ENCODE measurements at regions not wholly inside any gene's neighbourhood (a gene's known extent, or its start where the extent isn't known, plus 50 kb on each side); places are given as distances from the start of the nearest gene placed in this dataset.

DNA sequence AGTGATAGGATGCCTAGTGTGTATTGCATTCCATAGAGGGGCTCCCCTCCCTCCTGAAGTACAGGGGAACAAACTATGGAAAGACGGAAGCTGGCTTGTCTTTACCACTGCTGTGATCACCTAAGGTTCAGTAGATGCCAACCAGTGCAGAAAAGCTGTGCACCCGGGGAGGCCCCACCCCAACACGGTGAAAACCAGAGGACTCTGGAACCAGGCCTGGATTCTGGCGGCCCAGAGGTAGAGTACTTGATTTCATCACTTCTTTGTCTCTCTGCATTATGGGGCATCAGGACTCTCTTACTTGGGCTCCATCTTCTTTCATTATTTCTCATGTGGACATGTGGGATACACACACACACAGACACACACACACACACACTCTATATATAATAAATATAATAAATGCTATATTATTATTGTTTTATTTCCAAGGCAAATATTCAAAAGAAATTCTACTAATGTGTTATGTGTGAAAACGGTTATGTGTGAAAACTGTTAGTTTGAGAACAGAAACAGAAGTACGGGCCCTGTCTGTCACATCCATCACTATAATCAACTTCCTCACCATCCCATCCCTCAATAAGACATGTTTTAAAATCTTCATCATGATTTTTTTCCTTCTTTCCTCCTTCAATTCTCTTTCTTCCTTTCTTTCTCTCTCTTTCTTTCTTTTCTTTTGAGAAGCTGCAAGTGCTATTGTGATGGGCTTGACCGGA lies 152.4 kb upstream of the CMC1 start:
- H3K27ac ChIP-seq, result no peak overlapping the region
- H3K36me3 ChIP-seq (ENCODE audit: low read depth), result no peaks in the 10 kb centered on the region
- H3K79me2 ChIP-seq (ENCODE audit: low read depth), result no peaks in the 10 kb centered on the region
- BruUV-seq (replicated peaks), result no TSS peak
- intact Hi-C loops (cut with micrococcal nuclease; ENCODE audit: unreplicated experiment), result no loop called here
- no peaks in the 10 kb centered on the region for H3K4me1 ChIP-seq (replicated peaks; ENCODE audit: insufficient read depth)
- no peak overlapping the region for H2AFZ ChIP-seq
- no peak overlapping the region for H3K4me3 ChIP-seq
- POLR2A ChIA-PET (ENCODE audit: unreplicated experiment), result no interaction called here
- TF ChIP-seq, protein P1, sequence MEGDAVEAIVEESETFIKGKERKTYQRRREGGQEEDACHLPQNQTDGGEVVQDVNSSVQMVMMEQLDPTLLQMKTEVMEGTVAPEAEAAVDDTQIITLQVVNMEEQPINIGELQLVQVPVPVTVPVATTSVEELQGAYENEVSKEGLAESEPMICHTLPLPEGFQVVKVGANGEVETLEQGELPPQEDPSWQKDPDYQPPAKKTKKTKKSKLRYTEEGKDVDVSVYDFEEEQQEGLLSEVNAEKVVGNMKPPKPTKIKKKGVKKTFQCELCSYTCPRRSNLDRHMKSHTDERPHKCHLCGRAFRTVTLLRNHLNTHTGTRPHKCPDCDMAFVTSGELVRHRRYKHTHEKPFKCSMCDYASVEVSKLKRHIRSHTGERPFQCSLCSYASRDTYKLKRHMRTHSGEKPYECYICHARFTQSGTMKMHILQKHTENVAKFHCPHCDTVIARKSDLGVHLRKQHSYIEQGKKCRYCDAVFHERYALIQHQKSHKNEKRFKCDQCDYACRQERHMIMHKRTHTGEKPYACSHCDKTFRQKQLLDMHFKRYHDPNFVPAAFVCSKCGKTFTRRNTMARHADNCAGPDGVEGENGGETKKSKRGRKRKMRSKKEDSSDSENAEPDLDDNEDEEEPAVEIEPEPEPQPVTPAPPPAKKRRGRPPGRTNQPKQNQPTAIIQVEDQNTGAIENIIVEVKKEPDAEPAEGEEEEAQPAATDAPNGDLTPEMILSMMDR (conservative IDR thresholded peaks at IDR 0.05), result no peak
- TF ChIP-seq EZH2 (IDR thresholded peaks at IDR 0.05; ENCODE audit: low read depth), result no peak
- DNase-seq, result no peak
- no peaks in the 10 kb centered on the region for H3F3A ChIP-seq (ENCODE audit: insufficient read depth, low read depth)
- CTCF ChIA-PET, result no interaction called here
- H3K27me3 ChIP-seq (ENCODE audit: insufficient read depth, low read depth), result no peaks in the 10 kb centered on the region
- no peaks in the 10 kb centered on the region; the same call in none of the 2 replicates for H3K9me2 ChIP-seq (ENCODE audit: insufficient read depth)
- H4K20me1 ChIP-seq (ENCODE audit: insufficient read depth), result no peaks in the 10 kb centered on the region
- no peaks in the 10 kb centered on the region; the same call in 1 of the 2 replicates for H3K9me3 ChIP-seq (ENCODE audit: insufficient read depth, low read depth)
- H3K4me2 ChIP-seq, result no peak overlapping the region

- no peaks in the 10 kb centered on the region for H3K27me3 ChIP-seq (ENCODE audit: insufficient read depth, low read depth)
- H3K4me2 ChIP-seq, result no peak overlapping the region
- POLR2A ChIA-PET (ENCODE audit: unreplicated experiment), result no interaction called here
- no peak for DNase-seq
- no peak overlapping the region for H2AFZ ChIP-seq
- no TSS peak for BruUV-seq (replicated peaks)
- no peaks in the 10 kb centered on the region for H4K20me1 ChIP-seq (ENCODE audit: insufficient read depth)
- H3K79me2 ChIP-seq (ENCODE audit: low read depth), result no peaks in the 10 kb centered on the region
- no peak overlapping the region for H3K4me3 ChIP-seq
- H3K9me2 ChIP-seq (ENCODE audit: insufficient read depth), result no peaks in the 10 kb centered on the region; the same call in none of the 2 replicates
- CTCF ChIA-PET, result no interaction called here
- H3K36me3 ChIP-seq (ENCODE audit: low read depth), result no peaks in the 10 kb centered on the region
- H3K9me3 ChIP-seq (ENCODE audit: insufficient read depth, low read depth), result no peaks in the 10 kb centered on the region; the same call in none of the 2 replicates
- H3K27ac ChIP-seq, result no peak overlapping the region
- intact Hi-C loops (cut with micrococcal nuclease; ENCODE audit: unreplicated experiment), result no loop called here
- H3K4me1 ChIP-seq (replicated peaks; ENCODE audit: insufficient read depth), result no peaks in the 10 kb centered on the region
- no peaks in the 10 kb centered on the region for H3F3A ChIP-seq (ENCODE audit: insufficient read depth, low read depth)
- no peak for TF ChIP-seq EZH2 (IDR thresholded peaks at IDR 0.05; ENCODE audit: low read depth)
- TF ChIP-seq, protein P1 (conservative IDR thresholded peaks at IDR 0.05), result no peak
Observed at GRCh38 chr3:28089527-28089897, 151.9 kb upstream of the CMC1 start.

DNA sequence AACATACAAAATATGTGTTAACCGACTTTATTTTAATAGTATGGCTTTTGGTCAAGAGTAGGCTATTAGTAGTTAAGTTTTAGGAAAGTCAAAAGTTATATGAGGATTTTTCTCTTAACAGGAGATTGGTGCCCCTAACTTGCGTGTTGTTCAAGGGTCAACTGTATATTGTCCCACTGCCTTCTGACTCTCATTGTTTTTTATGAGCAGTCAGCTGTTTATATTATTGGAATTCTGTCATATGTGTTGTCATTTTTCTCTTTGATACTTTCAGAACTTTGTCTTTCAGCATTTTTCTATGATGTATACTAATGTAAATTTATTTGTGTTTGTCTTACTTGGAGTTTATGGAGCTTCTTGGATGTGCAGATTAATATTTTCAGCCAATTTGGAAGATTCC lies 142.1 kb upstream of the CMC1 start:
- Histone ChIP-seq H4K20me1 (ENCODE audit: insufficient read depth) (no peaks in the 10 kb centered on the region), H3K4me3 (no peak overlapping the region), H3K79me2 (ENCODE audit: low read depth) (no peaks in the 10 kb centered on the region), H3K4me2 (no peak overlapping the region), H3K27ac (no peak overlapping the region), H3K9me3 (ENCODE audit: insufficient read depth, low read depth) (no peaks in the 10 kb centered on the region; the same call in 1 of the 2 replicates), H3K4me1 (replicated peaks; ENCODE audit: insufficient read depth) (no peaks in the 10 kb centered on the region), H3K9me2 (ENCODE audit: insufficient read depth) (peaks cover 4% of the 10 kb centered on the region; the same call in 1 of the 2 replicates), H2AFZ (no peak overlapping the region), H3K27me3 (ENCODE audit: insufficient read depth, low read depth) (no peaks in the 10 kb centered on the region), H3K36me3 (ENCODE audit: low read depth) (no peaks in the 10 kb centered on the region), H3F3A (ENCODE audit: insufficient read depth, low read depth) (no peaks in the 10 kb centered on the region)
- CTCF ChIA-PET, result no interaction called here
- TF ChIP-seq EZH2 (IDR thresholded peaks at IDR 0.05; ENCODE audit: low read depth), result no peak
- TF ChIP-seq, protein P1 (conservative IDR thresholded peaks at IDR 0.05), result no peak
- POLR2A ChIA-PET (ENCODE audit: unreplicated experiment), result no interaction called here
- no peak for DNase-seq
- BruUV-seq (replicated peaks), result no TSS peak
- intact Hi-C loops (cut with micrococcal nuclease; ENCODE audit: unreplicated experiment), result no loop called here
